ENCODE measurements at regions not wholly inside any gene's neighbourhood (a gene's known extent, or its start where the extent isn't known, plus 50 kb on each side); places are given as distances from the start of the nearest gene placed in this dataset.

- TF ChIP-seq CTCF (IDR thresholded peaks at IDR 0.05): no peak
- no peak for TF ChIP-seq POLR2A (IDR thresholded peaks at IDR 0.05)
Measured at GRCh38 chr2:217185265-217185995, 325.6 kb upstream of the TNP1 start.
